Fibroblast of peridontal ligament (primary cell): ENCODE measurements at regions not wholly inside any gene's neighbourhood (a gene's known extent, or its start where the extent isn't known, plus 50 kb on each side); places are given as distances from the start of the nearest gene placed in this dataset.

Experiments used
- DNase-seq: peaks from one replicate; pipeline ENCODE4 v3.0.0-alpha.2; 2010; ENCODE audit errors: extremely low read depth

DNA sequence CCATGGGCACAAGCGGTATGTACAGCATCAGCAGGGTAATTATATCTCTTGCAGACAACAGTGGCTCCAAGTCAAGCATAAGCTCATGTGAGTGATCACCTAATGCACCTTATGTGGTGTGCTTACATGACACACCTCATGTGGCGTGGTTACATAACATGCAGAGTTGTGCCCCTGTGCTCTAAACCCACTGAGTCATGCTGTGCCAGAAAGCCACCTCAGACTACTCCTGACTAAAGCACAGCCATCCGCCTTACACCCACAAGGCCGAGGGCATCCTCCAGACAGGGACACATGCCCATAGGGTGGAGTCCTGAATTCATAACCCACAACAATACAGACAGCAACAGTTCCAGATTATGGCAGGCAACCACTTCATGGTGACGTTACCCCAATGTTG is 163.7 kb upstream of the SLC30A5 start:
- no peak for DNase-seq

DNA sequence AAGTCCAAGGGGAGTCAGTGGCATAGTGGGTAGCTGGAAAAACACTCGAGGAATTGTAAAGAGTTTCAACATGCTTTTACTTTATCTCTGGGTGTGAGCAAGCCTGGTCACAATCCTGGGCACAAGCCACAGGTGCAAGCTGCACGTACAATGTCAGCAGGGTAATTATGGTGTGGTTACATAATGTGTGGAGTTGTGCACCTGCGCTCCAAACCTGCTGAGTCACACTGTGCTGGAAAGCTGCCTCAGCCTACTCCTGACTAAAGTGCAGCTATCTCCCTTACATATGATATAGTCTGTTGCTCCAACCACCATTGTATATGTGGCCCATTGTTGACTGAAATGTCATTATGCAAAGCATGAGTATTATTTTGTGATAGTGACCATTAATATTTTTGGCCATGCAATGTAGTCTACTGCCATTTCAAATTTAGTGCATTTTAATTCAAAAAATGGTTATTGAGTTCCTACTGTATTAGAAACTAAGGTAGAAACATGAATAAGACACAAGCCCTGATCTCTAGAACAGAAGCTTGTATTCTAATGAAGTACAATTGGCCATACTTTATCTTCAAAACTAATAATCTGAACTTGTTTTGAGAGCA is 160.9 kb upstream of the SLC30A5 start:
- no peak for DNase-seq

DNA sequence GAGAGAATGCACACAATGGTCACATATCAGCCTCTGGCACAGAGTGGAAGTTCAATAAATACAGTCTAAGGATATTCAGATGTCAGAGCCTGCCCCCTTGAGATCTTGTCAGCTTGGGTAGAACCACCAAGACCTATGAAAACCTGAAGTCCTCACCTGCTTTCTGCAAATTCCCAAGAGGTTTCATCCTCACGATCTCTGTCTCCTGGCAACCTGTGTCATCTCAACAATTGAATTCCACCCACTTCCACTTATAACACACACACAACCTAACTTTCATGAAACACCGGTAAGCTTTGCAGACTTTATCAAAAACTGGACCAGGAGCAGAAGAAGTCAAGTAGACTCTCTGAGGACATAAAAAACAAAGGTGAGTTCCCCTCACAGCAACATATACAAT is 151.6 kb upstream of the SLC30A5 start:
- no peak for DNase-seq

DNA sequence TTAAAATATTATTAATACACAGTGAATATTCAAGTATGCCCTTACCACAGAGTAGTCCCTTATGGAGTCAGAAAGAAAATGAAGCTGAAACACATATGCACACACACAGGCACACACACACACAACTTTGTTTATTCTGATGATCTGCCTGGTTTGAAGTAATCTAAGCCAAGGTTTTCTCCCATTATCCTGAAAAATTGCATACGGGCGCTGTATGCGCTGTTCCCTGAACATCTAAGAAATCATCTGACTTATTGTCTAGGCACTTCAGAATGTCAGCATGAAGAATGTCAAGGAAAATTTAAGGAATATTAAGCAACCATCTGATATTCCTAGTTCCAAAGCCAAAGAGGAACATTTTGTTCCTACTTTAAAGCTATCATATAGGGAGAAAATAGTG is 147.1 kb upstream of the SLC30A5 start:
- no peak for DNase-seq

DNA sequence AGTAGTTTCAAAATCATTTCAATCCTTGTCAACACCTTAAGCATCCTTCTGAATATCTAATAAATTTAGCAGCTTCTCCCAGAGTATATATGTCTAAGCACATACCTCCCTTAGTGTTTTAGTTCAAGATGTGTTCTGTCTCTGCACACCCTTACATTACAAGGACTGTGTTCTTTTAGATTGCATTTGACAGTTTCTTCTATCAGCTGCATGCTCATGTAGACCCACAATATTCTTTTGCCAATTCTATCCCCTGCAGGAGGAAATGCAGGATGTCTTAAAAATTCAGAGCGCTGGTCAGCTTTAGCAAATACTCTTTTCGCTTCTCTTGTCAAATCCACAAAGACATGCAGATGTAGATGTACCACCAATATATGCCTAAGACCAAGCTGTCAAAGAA is 145.8 kb upstream of the SLC30A5 start:
- DNase-seq: no peak

DNA sequence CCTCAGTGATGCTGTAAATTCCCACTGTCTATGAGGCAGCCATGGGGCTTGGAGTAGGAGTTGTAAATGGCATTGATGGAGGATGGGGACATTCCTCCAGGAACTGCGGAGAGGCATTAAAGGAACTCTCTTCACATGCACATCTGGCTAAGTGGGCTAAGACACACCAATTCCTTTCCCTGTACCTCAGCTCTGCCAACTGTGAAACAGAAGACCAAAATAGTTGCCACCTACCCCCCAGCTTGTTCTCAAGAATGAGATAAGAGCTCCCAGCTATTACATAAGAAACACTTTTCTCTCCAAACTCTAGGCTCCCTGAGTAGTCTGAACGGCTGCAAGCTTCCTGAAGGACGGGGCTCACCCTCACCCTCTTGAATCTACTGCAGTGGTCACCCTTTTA is 144.6 kb upstream of the SLC30A5 start:
- DNase-seq: no peak

DNA sequence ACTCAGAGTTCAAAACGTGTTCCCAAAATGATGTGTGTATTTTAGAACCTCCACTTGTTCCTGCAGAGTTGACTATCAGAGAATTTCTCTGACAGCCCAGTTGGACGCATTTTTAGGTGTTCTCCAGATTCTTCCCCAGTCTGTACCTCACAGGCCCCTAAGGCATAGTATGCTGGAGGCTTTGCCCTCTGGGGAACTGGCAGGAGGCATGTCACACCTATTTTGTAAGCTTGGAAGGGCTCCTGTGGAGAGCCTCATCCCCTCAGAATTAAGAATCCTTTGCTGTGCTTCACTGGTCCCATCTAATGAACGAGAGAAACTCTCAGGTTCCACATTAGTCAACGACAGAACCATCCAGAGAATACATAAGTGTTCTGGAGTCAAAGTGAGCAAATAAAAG is 144.1 kb upstream of the SLC30A5 start:
- no peak for DNase-seq

DNA sequence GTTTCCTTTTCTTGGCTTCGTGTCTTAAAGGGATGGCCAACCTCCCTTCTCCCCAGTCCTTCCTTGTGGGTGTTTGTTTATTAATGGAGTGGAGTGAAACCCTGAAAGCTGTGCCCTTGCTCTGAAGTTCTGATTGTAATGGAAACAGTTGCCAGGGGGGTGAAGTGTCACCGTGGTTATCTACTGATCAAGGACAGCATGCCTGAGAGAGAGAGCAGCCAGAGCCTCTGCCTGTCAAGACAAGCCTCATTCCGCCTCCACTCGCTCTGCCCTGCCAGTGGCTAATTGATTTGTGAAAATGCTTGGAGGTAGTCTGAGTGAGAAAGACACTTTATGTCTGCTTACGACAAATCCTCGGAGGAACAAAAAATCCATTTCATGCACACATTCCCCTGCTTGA is 143.7 kb upstream of the SLC30A5 start:
- no peak for DNase-seq

DNA sequence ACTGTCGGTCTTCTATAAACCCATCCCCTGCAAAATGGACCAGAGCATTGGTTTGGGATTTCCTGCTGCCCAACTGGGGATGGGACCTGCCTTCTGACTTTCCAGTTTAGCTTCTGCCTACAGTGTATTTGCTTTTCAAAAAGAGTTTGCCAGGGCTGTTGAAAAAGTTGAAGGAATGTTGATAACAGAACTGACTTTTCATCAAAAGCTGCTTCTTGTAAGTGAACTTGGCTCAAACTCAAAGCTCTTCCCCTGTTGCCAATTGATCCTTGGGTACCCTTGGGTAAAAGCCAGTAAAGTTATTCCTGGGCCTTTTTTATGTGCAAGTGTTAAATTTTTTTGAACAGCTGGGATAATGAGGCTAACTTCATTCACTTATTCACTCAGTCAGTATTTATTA is 142.9 kb upstream of the SLC30A5 start:
- DNase-seq: no peak

DNA sequence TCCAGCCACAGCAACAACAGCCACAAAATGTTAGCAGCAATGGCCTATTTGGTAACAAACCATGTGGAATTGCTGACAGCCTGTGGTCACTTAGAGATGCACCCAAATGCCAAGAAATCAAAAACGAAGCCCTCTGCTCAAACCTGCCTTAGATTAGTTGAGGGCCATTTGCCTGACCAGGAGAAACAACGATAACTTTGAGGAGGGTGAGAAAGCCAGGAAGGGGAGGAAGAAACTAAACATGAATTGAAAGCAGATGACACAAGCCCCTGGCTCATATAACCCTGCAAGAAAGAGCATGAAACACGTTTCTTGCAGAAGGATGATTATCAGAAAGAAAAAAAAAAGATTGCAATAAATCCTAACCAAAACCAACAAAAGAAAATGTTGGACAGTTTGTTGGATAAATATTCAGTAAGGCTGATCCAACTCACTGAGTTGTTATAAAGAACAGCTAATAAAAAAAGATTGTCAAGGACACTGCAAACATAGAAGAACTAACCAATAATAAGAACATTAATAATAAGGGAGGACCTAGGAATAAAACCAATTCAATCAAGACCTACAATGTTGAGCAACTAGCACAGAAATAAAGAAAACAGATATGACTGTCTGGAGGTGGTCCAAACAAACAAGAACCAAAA is 140.5 kb upstream of the SLC30A5 start:
- DNase-seq: peak; percentile 17

DNA sequence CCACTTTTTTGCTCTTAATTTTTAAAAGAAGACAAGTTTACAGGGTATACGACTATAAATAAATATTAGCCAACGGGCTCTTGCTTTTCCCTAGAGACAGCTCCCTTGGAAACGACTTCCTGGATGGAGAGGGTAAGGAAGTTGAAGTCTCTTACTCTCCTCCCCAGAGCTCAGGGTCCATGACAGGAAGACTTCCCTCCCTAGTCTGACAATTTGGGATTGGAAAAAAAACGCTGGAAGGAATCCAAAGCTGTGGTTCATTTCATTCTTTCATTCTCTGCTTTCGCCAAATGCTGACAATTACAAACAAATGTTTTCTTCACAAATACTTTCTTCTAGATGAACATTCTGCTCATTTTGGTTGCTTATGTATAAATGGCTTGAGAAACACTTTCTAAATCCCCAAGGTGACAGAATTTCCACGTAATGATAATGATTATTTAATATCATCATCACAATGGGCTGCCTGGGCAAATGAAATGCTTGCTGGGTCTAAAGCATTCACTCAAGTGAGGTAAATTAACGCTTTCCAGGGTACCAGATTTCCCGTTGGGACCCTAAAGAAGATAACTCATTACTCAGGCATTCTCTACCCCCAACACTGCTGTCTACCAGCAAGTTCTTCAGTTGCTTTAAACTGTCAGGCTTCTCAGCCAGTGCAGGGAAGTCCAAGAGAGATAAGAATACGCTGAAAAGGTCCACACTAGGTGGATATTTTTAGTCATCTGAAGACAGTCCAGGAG is 139.8 kb upstream of the SLC30A5 start:
- DNase-seq: peak; percentile 38

DNA sequence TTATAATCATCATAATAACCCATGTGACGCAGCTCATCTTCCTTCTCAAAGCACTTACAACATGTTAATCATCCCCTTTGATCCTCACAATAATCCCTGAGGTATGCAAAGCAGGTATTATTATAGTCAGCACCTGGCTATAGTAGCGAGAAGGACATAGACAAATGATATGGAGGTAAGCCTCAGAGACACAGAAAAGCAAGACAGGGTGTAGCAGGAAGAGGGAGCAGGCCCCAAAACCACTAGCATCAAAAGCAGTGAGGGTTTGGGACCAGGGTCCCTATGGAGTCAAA is 139.2 kb upstream of the SLC30A5 start:
- no peak for DNase-seq

DNA sequence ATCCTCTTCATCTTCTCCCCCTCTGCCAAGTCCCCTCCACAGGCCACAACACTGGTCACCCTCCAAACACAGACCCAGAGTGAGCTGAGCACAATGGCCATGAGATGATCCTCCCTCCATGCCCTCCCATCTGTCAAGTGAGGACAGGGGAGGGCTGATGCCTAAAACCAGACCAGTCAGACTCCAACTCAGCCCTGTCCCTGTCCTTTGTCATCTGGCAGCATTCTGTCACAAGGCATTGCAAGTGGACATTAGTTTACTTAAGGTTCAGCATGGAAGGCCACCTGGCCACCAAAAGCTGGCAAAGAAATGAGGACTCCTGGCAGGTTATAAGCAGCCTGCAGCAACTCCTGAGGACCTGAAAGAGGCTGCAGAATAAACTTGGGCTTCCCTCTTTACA is 136.2 kb upstream of the SLC30A5 start:
- DNase-seq: no peak

DNA sequence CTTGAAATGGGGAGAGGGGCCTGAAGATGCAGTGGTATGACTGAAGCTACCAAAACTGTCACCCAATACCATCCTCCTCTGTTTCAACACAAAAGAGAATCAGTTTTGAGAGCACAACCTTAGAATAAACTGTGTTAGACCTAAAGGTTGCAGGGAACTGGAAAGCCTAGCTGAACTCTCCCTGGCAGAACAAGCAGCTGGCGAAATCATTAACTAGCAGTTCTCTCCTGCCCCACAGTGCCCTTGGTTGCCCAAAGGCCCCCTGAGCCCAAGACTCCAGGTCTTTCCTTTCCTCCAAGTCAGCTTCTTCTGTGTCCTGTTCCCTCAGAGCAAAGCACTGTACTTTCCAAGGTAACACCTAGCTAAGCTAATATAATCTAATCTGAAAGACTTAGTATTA is 135.4 kb upstream of the SLC30A5 start:
- no peak for DNase-seq

DNA sequence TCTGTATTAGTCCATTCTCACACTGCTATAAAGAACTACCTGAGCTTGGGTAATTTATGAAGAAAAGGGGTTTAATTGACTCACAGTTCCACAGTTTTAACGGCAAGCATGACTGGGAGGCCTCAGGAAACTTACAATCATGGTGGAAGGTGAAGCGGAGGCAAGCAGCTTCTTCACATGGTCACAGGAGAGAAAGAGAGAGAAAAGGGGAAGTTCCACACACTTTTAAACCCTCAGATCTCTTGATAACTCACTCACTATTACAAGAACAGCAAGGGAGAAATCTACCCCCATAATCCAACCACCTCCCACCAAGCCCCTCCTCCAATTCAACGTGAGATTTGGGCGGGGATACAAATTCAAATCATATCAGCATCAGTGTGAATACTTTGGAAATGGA is 133.4 kb upstream of the SLC30A5 start:
- no peak for DNase-seq

DNA sequence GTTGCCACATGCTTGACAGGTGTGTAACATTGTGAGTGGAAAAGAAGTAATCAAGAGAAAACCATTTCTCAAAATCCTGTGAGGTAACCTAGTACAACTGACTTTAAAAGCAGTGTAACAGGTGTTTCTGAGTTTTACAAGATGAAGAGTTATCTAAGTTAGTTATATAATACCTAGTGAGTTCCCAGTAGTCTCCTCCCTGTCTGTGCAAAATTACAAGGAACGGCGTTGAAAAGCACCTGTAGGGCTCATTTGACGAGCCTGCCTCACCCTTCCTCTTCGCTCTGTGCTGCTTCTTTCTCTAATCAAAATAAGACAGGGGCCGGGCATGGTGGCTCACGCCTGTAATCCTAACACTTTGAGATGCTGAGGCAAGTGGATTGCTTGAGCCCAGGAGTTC is 132.9 kb upstream of the SLC30A5 start:
- no peak for DNase-seq

DNA sequence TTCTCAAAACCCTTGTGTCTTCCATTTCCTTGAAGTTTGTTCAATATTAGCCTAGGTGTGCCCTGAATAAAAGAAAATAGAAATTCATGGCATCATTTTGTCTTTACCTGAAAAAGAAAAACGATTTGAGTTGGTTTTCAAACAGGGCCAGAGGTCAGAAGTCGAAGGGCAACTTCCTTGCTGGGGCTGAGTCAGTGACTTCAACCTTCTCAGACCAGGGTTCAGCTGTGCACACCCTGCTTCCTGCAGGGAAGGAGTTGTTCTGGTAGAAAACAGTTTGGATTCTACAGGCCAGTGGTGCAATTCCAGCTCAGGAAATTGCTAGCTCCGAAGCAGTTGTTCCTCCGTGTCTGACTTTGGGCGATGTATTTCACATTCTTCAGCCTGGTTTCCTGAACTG is 132.1 kb upstream of the SLC30A5 start:
- DNase-seq: no peak

DNA sequence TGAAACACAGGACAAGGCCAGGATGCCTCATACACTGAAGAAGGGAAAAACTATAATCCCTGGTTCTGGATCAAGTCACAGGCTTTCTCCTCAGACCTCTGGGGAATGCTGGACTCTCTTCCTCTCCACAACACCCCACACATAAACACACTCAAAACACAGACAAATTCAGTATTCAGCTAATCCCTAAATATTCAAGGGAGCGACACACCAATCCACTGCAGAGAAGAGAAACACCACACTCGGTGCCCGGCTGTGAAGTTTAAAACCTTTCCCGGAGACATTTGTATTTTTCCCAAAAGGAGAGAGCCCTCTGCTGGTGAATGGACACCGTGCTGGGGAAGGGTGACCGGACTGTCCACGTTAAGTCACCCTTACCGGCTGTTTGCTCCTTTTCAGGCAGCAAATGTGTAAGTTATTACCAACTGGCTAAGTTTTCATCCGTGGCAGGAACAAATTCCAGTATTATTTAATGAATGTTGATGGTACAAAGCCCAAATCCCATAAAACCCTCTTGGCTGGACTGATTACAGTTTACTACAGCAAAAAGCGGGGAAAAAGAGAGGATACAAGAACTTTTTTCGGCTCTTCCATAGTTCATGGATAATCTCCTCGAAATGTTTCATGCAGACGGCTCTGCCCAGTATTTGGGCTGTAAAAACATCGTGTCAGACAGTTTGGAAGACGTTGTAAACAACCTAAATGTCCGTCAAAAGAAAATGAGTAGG is 130.9 kb upstream of the SLC30A5 start:
- peak; percentile 67 for DNase-seq

DNA sequence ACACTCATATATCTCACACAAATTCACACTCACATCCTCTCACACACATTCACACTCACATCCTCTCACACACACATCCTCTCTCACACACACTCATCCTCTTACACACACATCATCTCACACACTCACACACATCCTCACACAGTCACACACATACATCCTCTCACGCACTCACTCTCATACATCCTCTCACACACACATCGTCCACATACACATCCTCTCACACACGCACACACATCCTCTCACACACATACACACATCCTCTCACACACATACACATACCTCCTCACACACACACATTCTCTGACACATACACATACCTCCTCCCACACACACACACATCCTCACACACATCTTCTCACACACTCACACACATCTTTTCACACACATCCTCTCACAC is 129.1 kb upstream of the SLC30A5 start:
- DNase-seq: no peak

DNA sequence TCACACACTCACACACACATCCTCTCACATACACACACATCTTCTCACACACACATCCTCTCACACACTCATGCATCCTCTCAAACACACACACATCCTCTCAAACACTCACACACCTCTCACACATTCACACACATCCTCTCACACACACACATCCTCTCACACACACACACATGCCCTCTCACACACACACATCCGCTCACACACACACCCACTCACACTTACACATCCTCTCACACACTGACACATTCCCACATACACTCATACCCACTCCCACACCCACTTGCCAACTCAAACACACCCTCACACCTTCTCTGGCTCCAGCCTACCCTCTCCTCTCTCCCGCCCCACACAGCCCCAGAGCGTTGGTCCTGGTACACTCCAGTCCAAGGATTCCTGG is 127.9 kb upstream of the SLC30A5 start:
- no peak for DNase-seq

DNA sequence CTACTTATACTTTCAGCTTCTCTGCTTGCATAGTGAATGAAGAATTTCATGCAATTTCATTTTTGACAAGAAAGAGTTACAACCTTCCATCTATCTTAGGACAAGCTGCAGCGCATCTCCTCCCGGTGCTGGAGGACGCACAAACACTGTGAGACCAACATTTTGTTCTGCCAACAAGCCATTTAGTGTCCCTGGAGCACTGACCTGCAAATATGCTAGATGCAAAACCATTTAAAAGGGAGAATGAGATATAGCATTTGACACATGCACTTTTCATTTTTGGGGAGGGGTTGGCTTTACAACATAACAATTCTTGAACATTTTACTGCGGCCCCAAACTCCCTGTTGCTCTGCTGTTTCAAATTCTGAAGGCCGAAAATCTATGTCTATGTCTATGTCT is 127.2 kb upstream of the SLC30A5 start:
- no peak for DNase-seq

DNA sequence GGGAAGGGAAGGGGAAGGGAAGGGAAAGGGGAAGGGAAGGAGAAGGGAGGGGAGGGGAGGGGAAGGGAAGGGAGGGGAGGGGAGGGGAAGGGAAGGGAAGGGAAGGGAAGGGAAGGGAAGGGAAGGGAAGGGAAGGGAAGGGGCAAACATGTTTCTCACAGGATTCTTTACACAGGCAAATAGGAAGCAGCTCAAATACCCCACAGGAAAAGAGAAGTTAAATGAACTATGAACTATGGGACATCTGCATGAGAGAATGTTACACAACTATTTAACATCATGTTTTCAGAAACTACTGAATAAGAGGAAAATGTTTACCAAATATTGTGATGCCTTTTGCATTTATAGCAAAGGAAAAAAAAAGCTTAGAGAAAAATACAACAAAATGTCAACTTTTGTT is 125.4 kb upstream of the SLC30A5 start:
- DNase-seq: no peak

DNA sequence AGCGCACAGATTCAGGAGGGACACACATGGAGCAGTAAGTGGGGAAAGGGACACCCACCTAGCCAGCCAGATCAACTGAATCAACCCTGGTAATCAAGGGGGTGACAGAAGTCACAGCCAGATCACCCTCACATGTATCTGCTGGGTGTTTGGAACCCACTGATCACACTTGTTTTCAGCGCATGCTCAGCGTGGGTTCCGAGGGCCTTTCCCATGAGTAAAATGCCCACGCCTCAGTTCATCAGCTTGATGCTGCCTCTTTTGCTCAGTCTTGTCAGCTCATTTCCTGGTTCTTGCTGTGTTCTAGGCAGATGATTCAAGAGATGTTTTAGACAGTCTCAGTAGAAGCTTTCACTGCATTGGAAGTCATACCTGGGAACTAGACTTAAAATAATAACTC is 123.2 kb upstream of the SLC30A5 start:
- DNase-seq: no peak
